GM12892 (cell line): ENCODE measurements at regions not wholly inside any gene's neighbourhood (a gene's known extent, or its start where the extent isn't known, plus 50 kb on each side); places are given as distances from the start of the nearest gene placed in this dataset.

Experiments used
- POLR2A ChIP-seq: IDR thresholded peaks from 2 replicates; pipeline ENCODE4 v1.6.1; 2011; ENCODE audit warnings: low read depth, low read length, control low read depth
- POLR2AphosphoS5 ChIP-seq: IDR thresholded peaks from 2 replicates; pipeline ENCODE4 v1.6.1; 2011; ENCODE audit warnings: low read depth, low read length, control low read depth
- TAF1 ChIP-seq: IDR thresholded peaks from 2 replicates; pipeline ENCODE4 v1.6.1; 2011; ENCODE audit warnings: low read depth, mild to moderate bottlenecking, control low read depth, low read length, borderline replicate concordance

- TF ChIP-seq POLR2A (no peak), POLR2AphosphoS5 (no peak), TAF1 (no peak)
Observed at GRCh38 chr13:73922493-73923393, 211.5 kb downstream of the KLF12 start.
